Lower leg skin (tissue), 3 donors: ENCODE measurements at regions not wholly inside any gene's neighbourhood (a gene's known extent, or its start where the extent isn't known, plus 50 kb on each side); places are given as distances from the start of the nearest gene placed in this dataset.

Experiments used
- POLR2A ChIP-seq, 2 donors: fragments of 450-650 bp; IDR thresholded peaks; one replicate each; pipeline ENCODE4 v1.6.1; 2016 to 2017; ENCODE audit warnings: antibody characterized with exemption in 2 of 2, mild to moderate bottlenecking in 1 of 2, moderate library complexity in 1 of 2
- TF ChIP-seq, protein P1 (sequence below), 3 donors: fragments of 450-650 bp; IDR thresholded peaks; one replicate each; pipeline ENCODE4 v1.5.1; 2016; ENCODE audit warnings: antibody characterized with exemption in 3 of 3, mild to moderate bottlenecking in 3 of 3, moderate library complexity in 2 of 3

DNA sequence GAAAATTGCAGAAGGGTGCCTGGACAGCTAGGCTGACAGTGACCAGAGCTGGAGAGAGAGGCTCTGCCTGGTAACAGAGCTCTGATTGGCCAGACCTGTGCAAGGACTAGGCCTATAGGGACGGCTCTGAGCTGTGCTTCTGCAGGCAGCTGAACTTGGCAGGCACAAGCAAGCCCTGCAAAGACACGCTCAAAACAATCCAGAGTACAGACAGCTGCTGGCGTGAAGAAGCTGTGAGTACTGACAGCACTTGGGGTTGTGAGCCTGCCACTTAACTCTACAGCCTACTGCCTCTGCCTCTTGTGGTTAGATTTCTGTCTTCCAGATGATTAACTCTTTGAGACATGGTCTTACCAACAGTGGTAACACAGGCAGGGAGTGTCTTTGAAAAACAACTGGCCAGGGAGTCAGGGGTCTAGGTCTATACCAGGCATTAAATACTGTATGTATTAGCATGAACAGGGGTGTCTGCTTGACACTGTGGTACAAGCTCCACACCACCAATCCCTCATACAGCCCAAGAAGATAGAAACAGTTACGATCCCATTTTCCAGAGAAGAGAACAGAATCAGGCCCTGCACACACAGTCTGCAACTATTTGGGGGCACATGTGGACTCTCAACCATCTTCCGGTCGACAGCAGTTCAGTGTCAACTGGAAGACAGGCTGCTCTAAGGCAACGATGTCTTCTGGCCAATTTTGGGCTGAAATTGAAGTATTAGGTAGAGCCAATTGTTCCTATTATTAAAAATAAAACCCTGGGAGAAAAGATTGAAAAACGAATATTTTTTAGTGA is 568.4 kb downstream of the TNS1 start:
- no peak for TF ChIP-seq POLR2A (IDR thresholded peaks at IDR 0.05)
- TF ChIP-seq, protein P1, sequence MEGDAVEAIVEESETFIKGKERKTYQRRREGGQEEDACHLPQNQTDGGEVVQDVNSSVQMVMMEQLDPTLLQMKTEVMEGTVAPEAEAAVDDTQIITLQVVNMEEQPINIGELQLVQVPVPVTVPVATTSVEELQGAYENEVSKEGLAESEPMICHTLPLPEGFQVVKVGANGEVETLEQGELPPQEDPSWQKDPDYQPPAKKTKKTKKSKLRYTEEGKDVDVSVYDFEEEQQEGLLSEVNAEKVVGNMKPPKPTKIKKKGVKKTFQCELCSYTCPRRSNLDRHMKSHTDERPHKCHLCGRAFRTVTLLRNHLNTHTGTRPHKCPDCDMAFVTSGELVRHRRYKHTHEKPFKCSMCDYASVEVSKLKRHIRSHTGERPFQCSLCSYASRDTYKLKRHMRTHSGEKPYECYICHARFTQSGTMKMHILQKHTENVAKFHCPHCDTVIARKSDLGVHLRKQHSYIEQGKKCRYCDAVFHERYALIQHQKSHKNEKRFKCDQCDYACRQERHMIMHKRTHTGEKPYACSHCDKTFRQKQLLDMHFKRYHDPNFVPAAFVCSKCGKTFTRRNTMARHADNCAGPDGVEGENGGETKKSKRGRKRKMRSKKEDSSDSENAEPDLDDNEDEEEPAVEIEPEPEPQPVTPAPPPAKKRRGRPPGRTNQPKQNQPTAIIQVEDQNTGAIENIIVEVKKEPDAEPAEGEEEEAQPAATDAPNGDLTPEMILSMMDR (IDR thresholded peaks at IDR 0.05): no peak
